H9 (cell line): ENCODE measurements at regions not wholly inside any gene's neighbourhood (a gene's known extent, or its start where the extent isn't known, plus 50 kb on each side); places are given as distances from the start of the nearest gene placed in this dataset.

Source experiments
- DNase-seq: peaks from one replicate; pipeline ENCODE4 v3.0.0-alpha.2; 2017
- H2AFZ ChIP-seq: one replicate; pipeline ENCODE4 v1.6.1; 2013; ENCODE audit warnings: mild to moderate bottlenecking, low read length, control low read depth, moderate library complexity
- H2AK5ac ChIP-seq: 2 replicates; pipeline ENCODE4 v1.6.1; 2013; ENCODE audit warnings: low read length, control low read depth, mixed read lengths; ENCODE audit not compliant: insufficient read length
- H2BK120ac ChIP-seq: one replicate; pipeline ENCODE4 v1.6.1; 2013; ENCODE audit warnings: low read depth, mild to moderate bottlenecking, low read length, control low read depth, inconsistent platforms; ENCODE audit not compliant: poor library complexity, severe bottlenecking
- H2BK12ac ChIP-seq: 2 replicates; pipeline ENCODE4 v1.6.1; 2013; ENCODE audit warnings: low read length, control low read depth, mixed read lengths, low read depth; ENCODE audit not compliant: insufficient read length
- H2BK15ac ChIP-seq: 2 replicates; pipeline ENCODE4 v1.6.1; 2013; ENCODE audit warnings: low read depth, low read length, control low read depth
- H2BK20ac ChIP-seq: one replicate; pipeline ENCODE4 v1.6.1; 2013; ENCODE audit warnings: low read depth, mild to moderate bottlenecking, low read length, control low read depth, inconsistent platforms; ENCODE audit not compliant: poor library complexity, severe bottlenecking
- H2BK5ac ChIP-seq: 2 replicates; pipeline ENCODE4 v1.6.1; 2013; ENCODE audit warnings: low read length, control low read depth, mixed read lengths; ENCODE audit not compliant: insufficient read length
- H3K14ac ChIP-seq: 2 replicates; pipeline ENCODE4 v1.6.1; 2013; ENCODE audit warnings: low read length, control low read depth; ENCODE audit not compliant: insufficient read depth
- H3K18ac ChIP-seq: 2 replicates; pipeline ENCODE4 v1.6.1; 2013; ENCODE audit warnings: low read depth, mild to moderate bottlenecking, mixed read lengths, low read length, control low read depth; ENCODE audit not compliant: insufficient read length
- H3K23ac ChIP-seq: 2 replicates; pipeline ENCODE4 v1.6.1; 2013; ENCODE audit warnings: low read length, control low read depth, mixed read lengths, low read depth; ENCODE audit not compliant: insufficient read length
- H3K23me2 ChIP-seq: 2 replicates; pipeline ENCODE4 v1.6.1; 2013; ENCODE audit warnings: low read depth, mild to moderate bottlenecking, mixed read lengths, low read length, control low read depth; ENCODE audit not compliant: insufficient read length, poor library complexity, severe bottlenecking
- H3K27ac ChIP-seq: 2 replicates; pipeline ENCODE4 v1.5.1; 2013; ENCODE audit warnings: low read length, control low read depth, mixed read lengths, low read depth; ENCODE audit not compliant: insufficient read length
- H3K27me3 ChIP-seq: 2 replicates; pipeline ENCODE4 v1.6.1; 2013; ENCODE audit warnings: low read length, control low read depth, inconsistent platforms; ENCODE audit not compliant: insufficient read depth
- H3K4ac ChIP-seq: 2 replicates; pipeline ENCODE4 v1.6.1; 2013; ENCODE audit warnings: low read depth, mild to moderate bottlenecking, control low read depth, inconsistent platforms, low read length, moderate library complexity
- H3K4me1 ChIP-seq: 2 replicates; pipeline ENCODE4 v1.6.1; 2013; ENCODE audit warnings: low read length, control low read depth, inconsistent platforms; ENCODE audit not compliant: insufficient read depth
- H3K4me2 ChIP-seq: 2 replicates; pipeline ENCODE4 v1.6.1; 2013; ENCODE audit warnings: low read length, control low read depth, mixed read lengths; ENCODE audit not compliant: insufficient read length, insufficient read depth
- H3K56ac ChIP-seq: 2 replicates; pipeline ENCODE4 v1.6.1; 2013; ENCODE audit warnings: low read depth, mild to moderate bottlenecking, mixed read lengths, low read length, control low read depth; ENCODE audit not compliant: insufficient read length
- H3K79me1 ChIP-seq: 2 replicates; pipeline ENCODE4 v1.6.1; 2013; ENCODE audit warnings: low read depth, mild to moderate bottlenecking, moderate library complexity, low read length, control low read depth, inconsistent platforms; ENCODE audit not compliant: insufficient read depth, poor library complexity, severe bottlenecking
- H3K79me2 ChIP-seq: 2 replicates; pipeline ENCODE4 v1.6.1; 2013; ENCODE audit warnings: low read length, control low read depth, inconsistent platforms; ENCODE audit not compliant: insufficient read depth
- H3K9ac ChIP-seq: 2 replicates; pipeline ENCODE4 v1.6.1; 2013; ENCODE audit warnings: low read length, control low read depth, mixed read lengths; ENCODE audit not compliant: insufficient read length; ENCODE audit errors: extremely low read depth
- H3K9me3 ChIP-seq: one replicate; pipeline ENCODE4 v1.6.1; 2013; ENCODE audit warnings: low read depth, low read length, inconsistent platforms; ENCODE audit not compliant: control insufficient read depth
- H3T11ph ChIP-seq: one replicate; pipeline ENCODE4 v1.6.1; 2013; ENCODE audit warnings: mild to moderate bottlenecking, low read length, control low read depth, inconsistent platforms
- H4K20me1 ChIP-seq: one replicate; pipeline ENCODE4 v1.6.1; 2013; ENCODE audit not compliant: control insufficient read depth, insufficient read length, insufficient read depth
- H4K5ac ChIP-seq: 2 replicates; pipeline ENCODE4 v1.6.1; 2013; ENCODE audit warnings: low read depth, mild to moderate bottlenecking, mixed read lengths, low read length, control low read depth; ENCODE audit not compliant: insufficient read length
- H4K8ac ChIP-seq: replicated peaks from 2 replicates; pipeline ENCODE4 v1.6.1; 2013; ENCODE audit warnings: low read length, control low read depth, mixed read lengths, low read depth; ENCODE audit not compliant: insufficient read length
- H4K91ac ChIP-seq: 2 replicates; pipeline ENCODE4 v1.6.1; 2013; ENCODE audit warnings: low read depth, mild to moderate bottlenecking, moderate library complexity, mixed read lengths, low read length, control low read depth; ENCODE audit not compliant: insufficient read length
- H3K27ac Mint-ChIP-seq, 3 experiments: 2 replicates in 2 of 3; 3 replicates in 1 of 3; pipeline ENCODE4 v1.8.0; 2020 to 2021; ENCODE audit warnings: mixed read lengths in 3 of 3, mild to moderate bottlenecking in 1 of 3, moderate library complexity in 1 of 3
- H3K27me3 Mint-ChIP-seq: 2 replicates; pipeline ENCODE4 v1.8.0; 2021; ENCODE audit warnings: low read depth, mild to moderate bottlenecking, moderate library complexity, mixed read lengths
- H3K36me3 Mint-ChIP-seq, 3 experiments: 2 replicates in 2 of 3; 3 replicates in 1 of 3; pipeline ENCODE4 v1.8.0; 2020 to 2021; ENCODE audit warnings: low read depth in 3 of 3, mixed read lengths in 3 of 3; ENCODE audit not compliant: insufficient read depth in 1 of 3
- H3K4me1 Mint-ChIP-seq, 2 experiments: 2 replicates each; pipeline ENCODE4 v1.8.0; 2020; ENCODE audit warnings: mixed read lengths in 2 of 2
- H3K4me3 Mint-ChIP-seq, 2 experiments: 2 replicates in 1 of 2; 3 replicates in 1 of 2; pipeline ENCODE4 v1.8.0; 2020 to 2021; ENCODE audit warnings: mild to moderate bottlenecking in 2 of 2, mixed read lengths in 2 of 2, moderate library complexity in 1 of 2
- H3K9me3 Mint-ChIP-seq, 2 experiments: 2 replicates in 1 of 2; 3 replicates in 1 of 2; pipeline ENCODE4 v1.8.0; 2020; ENCODE audit warnings: mild to moderate bottlenecking in 2 of 2, mixed read lengths in 2 of 2, moderate library complexity in 1 of 2
- WGBS: extraction: QIAGEN DNeasy Blood & Tissue Kit; methylation state at CpG from one replicate; pipeline ENCODE4 v1.1.7; 2013; ENCODE audit warnings: missing lambda C conversion rate, low lambda C conversion rate, mixed read lengths; ENCODE audit not compliant: insufficient read length; ENCODE audit errors: extremely low coverage; 5-methylcytosine and 5-hydroxymethylcytosine counted together
- TF ChIP-seq, protein P1 (sequence below): fragments of 200-600 bp; sonication (generic); conservative IDR thresholded peaks from 3 replicates; pipeline ENCODE4 v1.8.0; 2021; ENCODE audit warnings: antibody characterized with exemption, mild to moderate bottlenecking

DNA sequence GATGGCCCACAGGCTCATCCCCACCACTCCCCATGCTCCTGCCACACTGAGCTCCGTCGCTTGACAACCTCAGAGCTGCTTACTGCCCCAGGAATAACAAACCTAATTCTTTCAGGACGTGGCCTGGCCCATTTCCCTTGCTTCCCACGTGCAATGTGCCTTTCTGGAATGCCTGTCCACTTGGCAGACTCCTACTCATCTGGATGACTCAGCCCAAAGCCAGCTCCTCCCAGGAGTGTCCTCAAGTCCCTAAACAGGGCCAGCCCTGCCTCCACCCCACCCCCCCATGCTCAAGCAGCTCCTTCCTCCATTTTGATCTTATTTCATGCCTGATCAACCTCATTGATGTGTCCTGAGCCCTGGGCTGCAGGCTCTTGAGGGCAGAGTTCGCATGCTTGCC lies 164.9 kb upstream of the RNF32 start:
- no CpG with 5 or more reads among the region's 5 CpGs for WGBS
- no peak for DNase-seq
- H3K9me3 Mint-ChIP-seq, result peaks cover 0 to 3% of the 10 kb centered on the region in 2 experiments; a peak in 1 of 5 replicates

More for the DNA sequence above, 164.9 kb upstream of the RNF32 start:
- H3K4ac ChIP-seq, result no peak overlapping the region
- H4K91ac ChIP-seq, result no peak overlapping the region
- no peak overlapping the region for H2AFZ ChIP-seq
- no peaks in the 10 kb centered on the region for H3K79me1 ChIP-seq
- Mint-ChIP-seq H3K27ac (no peak overlapping the region), H3K4me1 (peaks cover 0 to 2% of the 10 kb centered on the region in 2 experiments; a peak in 1 of 4 replicates), H3K36me3 (peaks cover 0 to 2% (median 0%) of the 10 kb centered on the region in 3 experiments; a peak in 1 of 7 replicates), H3K27me3 (peaks cover 2% of the 10 kb centered on the region), H3K4me3 (no peak overlapping the region)
- no peak overlapping the region for H2BK12ac ChIP-seq
- TF ChIP-seq, protein P1, sequence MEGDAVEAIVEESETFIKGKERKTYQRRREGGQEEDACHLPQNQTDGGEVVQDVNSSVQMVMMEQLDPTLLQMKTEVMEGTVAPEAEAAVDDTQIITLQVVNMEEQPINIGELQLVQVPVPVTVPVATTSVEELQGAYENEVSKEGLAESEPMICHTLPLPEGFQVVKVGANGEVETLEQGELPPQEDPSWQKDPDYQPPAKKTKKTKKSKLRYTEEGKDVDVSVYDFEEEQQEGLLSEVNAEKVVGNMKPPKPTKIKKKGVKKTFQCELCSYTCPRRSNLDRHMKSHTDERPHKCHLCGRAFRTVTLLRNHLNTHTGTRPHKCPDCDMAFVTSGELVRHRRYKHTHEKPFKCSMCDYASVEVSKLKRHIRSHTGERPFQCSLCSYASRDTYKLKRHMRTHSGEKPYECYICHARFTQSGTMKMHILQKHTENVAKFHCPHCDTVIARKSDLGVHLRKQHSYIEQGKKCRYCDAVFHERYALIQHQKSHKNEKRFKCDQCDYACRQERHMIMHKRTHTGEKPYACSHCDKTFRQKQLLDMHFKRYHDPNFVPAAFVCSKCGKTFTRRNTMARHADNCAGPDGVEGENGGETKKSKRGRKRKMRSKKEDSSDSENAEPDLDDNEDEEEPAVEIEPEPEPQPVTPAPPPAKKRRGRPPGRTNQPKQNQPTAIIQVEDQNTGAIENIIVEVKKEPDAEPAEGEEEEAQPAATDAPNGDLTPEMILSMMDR, result no peak
- no peaks in the 10 kb centered on the region for H3K79me2 ChIP-seq
- no peak overlapping the region for H3K18ac ChIP-seq
- no peaks in the 10 kb centered on the region for H3K9me3 ChIP-seq
- no peak overlapping the region for H3T11ph ChIP-seq
- H3K27ac ChIP-seq, result no peak overlapping the region
- H4K20me1 ChIP-seq, result no peaks in the 10 kb centered on the region
- H3K4me2 ChIP-seq, result no peak overlapping the region
- H2BK20ac ChIP-seq, result no peak overlapping the region
- no peaks in the 10 kb centered on the region for H3K27me3 ChIP-seq
- H4K5ac ChIP-seq, result no peak overlapping the region
- no peak overlapping the region for H2BK15ac ChIP-seq
- H2BK120ac ChIP-seq, result no peak overlapping the region
- H3K9ac ChIP-seq, result no peak overlapping the region
- no peaks in the 10 kb centered on the region for H3K4me1 ChIP-seq
- H2BK5ac ChIP-seq, result no peak overlapping the region
- H2AK5ac ChIP-seq, result no peak overlapping the region
- H3K14ac ChIP-seq, result no peak overlapping the region
- no peaks in the 10 kb centered on the region for H3K23me2 ChIP-seq
- no peak overlapping the region for H3K23ac ChIP-seq
- no peak overlapping the region for H3K56ac ChIP-seq
- no peak overlapping the region for H4K8ac ChIP-seq
